ENCODE measurements at regions not wholly inside any gene's neighbourhood (a gene's known extent, or its start where the extent isn't known, plus 50 kb on each side); places are given as distances from the start of the nearest gene placed in this dataset.

DNA sequence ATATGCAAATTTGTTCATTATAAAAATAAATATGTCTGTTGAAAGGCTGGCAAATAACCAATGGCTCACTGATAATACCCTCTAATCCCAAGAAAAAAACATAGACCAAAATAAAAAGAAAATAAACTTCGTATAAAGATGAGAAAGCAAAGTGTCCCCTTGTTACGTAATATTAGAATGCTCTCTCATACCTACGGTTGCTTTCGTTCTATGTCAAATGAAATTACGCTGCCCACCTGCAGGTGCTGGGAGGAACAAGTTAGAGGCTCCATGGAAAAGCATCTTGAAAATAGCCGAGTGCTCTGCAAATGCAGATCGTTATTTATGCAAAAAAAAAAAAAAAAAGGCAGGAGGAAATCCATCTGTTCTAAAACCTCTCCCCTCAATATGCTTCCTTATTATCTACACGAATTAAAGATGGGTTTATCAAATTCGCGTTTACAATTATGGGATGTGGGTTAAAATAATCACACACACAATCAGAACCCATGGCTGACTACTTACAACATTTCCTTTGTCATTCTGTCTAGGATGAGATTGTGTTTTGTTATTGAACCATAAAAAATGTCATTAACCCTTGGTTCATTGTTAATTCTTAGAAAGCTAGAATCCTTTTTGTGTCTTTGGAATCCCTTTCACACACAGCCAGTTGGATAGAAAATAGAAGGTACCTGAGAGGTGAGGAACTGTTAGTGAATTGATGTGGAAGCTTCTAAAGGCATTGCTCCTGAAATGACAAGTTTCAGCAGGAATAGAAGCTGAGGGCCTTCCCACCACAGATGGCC, 268.6 kb downstream of the SETD4 start:
- H3K27me3 ChIP-seq (ENCODE audit: low read depth, low read length) = no peaks in the 10 kb centered on the region
- no peak overlapping the region for H3K27ac ChIP-seq (ENCODE audit: low read length)
- no peaks in the 10 kb centered on the region for H3K36me3 ChIP-seq (ENCODE audit: control insufficient read depth in 1 of 2, insufficient read depth in 2 of 2, low read length in 2 of 2)
- peaks cover 0 to under 1% of the 10 kb centered on the region in 2 donors for H3K4me1 ChIP-seq (ENCODE audit: control insufficient read depth in 1 of 2, insufficient read depth in 2 of 2, low read length in 2 of 2)
- H3K4me3 ChIP-seq (ENCODE audit: low read depth in 1 of 2, low read length in 2 of 2) = no peak overlapping the region
- H3K9me3 ChIP-seq (ENCODE audit: control insufficient read depth in 1 of 2, low read length in 2 of 2) = peaks cover 0 to 3% of the 10 kb centered on the region in 2 donors

DNA sequence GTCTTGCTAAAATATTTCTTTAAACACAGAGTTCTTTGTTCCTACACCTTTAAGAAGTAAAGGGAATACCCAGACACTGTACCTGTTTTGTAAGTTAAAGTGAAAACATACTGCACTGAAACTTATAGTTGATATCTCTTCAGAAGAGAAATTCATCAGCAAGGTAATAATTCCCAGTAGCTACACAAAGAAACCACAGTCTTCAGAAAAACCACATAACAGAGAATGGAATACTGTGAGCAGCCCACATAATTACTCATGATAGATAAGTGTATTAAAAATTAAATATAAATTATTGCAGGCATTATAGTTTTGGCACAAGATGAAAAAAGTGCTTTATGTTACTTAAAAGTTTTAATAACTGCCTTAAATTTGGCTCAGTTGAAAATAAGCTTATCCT, 276.6 kb downstream of the SETD4 start:
- Histone ChIP-seq H3K36me3 (ENCODE audit: control insufficient read depth in 1 of 2, insufficient read depth in 2 of 2, low read length in 2 of 2) (no peaks in the 10 kb centered on the region), H3K27ac (ENCODE audit: low read length) (no peak overlapping the region), H3K27me3 (ENCODE audit: low read depth, low read length) (no peaks in the 10 kb centered on the region), H3K4me3 (ENCODE audit: low read depth in 1 of 2, low read length in 2 of 2) (no peak overlapping the region), H3K9me3 (ENCODE audit: control insufficient read depth in 1 of 2, low read length in 2 of 2) (no peaks in the 10 kb centered on the region), H3K4me1 (ENCODE audit: control insufficient read depth in 1 of 2, insufficient read depth in 2 of 2, low read length in 2 of 2) (no peaks in the 10 kb centered on the region)

DNA sequence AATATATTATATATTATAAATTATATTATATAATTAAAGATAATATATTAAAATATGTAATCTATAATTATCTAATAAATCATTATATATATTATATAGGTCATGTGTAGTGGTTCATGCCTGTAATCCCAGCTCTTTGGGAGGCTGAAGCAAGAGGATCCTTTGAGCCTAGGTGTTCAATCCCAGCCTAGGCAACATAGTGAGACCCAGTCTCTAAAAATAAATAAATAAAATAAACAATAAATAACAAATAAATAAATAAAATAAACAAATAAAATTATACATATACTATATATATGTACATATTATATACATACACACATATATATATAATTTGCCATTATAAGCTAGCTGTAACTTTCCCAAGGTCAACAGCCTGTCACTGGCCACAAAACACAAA, 277.7 kb downstream of the SETD4 start:
- Histone ChIP-seq H3K4me1 (ENCODE audit: control insufficient read depth in 1 of 2, insufficient read depth in 2 of 2, low read length in 2 of 2) (no peaks in the 10 kb centered on the region), H3K36me3 (ENCODE audit: control insufficient read depth in 1 of 2, insufficient read depth in 2 of 2, low read length in 2 of 2) (no peaks in the 10 kb centered on the region)

DNA sequence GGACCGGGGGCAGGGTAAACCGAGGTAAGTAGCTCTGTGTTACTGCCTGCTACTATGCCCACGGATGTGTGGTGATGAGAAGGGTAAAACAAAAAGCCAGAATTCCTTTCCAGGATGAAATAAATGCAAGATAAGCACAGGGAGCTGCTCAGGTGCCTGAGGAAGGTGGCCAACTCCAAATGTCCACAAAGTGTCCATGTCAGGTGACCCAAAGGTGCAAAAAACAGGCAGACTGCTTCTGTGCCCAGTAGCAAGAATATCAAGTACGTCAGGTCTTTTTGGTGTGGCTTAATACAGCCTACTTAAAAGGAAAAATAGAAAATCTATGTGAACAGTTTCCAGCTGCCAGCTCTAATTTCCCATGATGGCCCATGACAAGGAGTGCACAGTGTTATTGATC, 279.3 kb downstream of the SETD4 start:
- Histone ChIP-seq H3K9me3 (ENCODE audit: control insufficient read depth in 1 of 2, low read length in 2 of 2) (no peaks in the 10 kb centered on the region), H3K4me3 (ENCODE audit: low read depth in 1 of 2, low read length in 2 of 2) (no peak overlapping the region), H3K36me3 (ENCODE audit: control insufficient read depth in 1 of 2, insufficient read depth in 2 of 2, low read length in 2 of 2) (no peaks in the 10 kb centered on the region), H3K27me3 (ENCODE audit: low read depth, low read length) (no peaks in the 10 kb centered on the region), H3K4me1 (ENCODE audit: control insufficient read depth in 1 of 2, insufficient read depth in 2 of 2, low read length in 2 of 2) (no peaks in the 10 kb centered on the region), H3K27ac (ENCODE audit: low read length) (no peak overlapping the region)

More for the DNA sequence above, 277.7 kb downstream of the SETD4 start:
- Histone ChIP-seq H3K27me3 (ENCODE audit: low read depth, low read length) (no peaks in the 10 kb centered on the region), H3K9me3 (ENCODE audit: control insufficient read depth in 1 of 2, low read length in 2 of 2) (no peaks in the 10 kb centered on the region), H3K4me3 (ENCODE audit: low read depth in 1 of 2, low read length in 2 of 2) (no peak overlapping the region), H3K27ac (ENCODE audit: low read length) (no peak overlapping the region)

- no peak overlapping the region for H3K27ac ChIP-seq (ENCODE audit: low read length)
Observed at GRCh38 chr21:35779690-35780570, 280.4 kb downstream of the SETD4 start.

DNA sequence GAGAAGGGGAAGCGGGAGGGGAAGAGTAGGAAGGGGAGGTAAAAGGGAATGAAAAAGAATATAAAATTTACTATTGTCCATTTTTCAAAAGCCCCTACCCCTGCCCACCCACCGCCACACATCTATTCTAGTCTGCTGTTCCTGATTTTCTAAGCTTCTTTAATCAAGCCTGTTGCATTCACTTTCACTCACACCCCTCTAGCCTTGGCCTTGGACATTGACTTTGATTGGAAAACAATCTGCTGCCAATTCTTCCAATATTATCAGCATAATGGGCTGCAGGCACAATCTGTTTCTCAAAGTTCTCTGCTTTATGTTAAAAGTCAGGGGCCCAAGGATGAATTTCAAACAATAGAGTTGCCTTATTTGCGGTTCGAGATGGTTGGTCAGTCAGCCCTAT, 281.2 kb downstream of the SETD4 start:
- H3K27me3 ChIP-seq (ENCODE audit: low read depth, low read length) = no peaks in the 10 kb centered on the region
- H3K9me3 ChIP-seq (ENCODE audit: control insufficient read depth in 1 of 2, low read length in 2 of 2) = no peaks in the 10 kb centered on the region
- H3K4me1 ChIP-seq (ENCODE audit: control insufficient read depth in 1 of 2, insufficient read depth in 2 of 2, low read length in 2 of 2) = no peaks in the 10 kb centered on the region
- no peak overlapping the region for H3K27ac ChIP-seq (ENCODE audit: low read length)
- H3K36me3 ChIP-seq (ENCODE audit: control insufficient read depth in 1 of 2, insufficient read depth in 2 of 2, low read length in 2 of 2) = no peaks in the 10 kb centered on the region
- H3K4me3 ChIP-seq (ENCODE audit: low read depth in 1 of 2, low read length in 2 of 2) = no peak overlapping the region

More at GRCh38 chr21:35779690-35780570, 280.4 kb downstream of the SETD4 start:
- H3K9me3 ChIP-seq (ENCODE audit: control insufficient read depth in 1 of 2, low read length in 2 of 2) = no peaks in the 10 kb centered on the region
- no peaks in the 10 kb centered on the region for H3K27me3 ChIP-seq (ENCODE audit: low read depth, low read length)
- no peaks in the 10 kb centered on the region for H3K36me3 ChIP-seq (ENCODE audit: control insufficient read depth in 1 of 2, insufficient read depth in 2 of 2, low read length in 2 of 2)
- no peaks in the 10 kb centered on the region for H3K4me1 ChIP-seq (ENCODE audit: control insufficient read depth in 1 of 2, insufficient read depth in 2 of 2, low read length in 2 of 2)
- H3K4me3 ChIP-seq (ENCODE audit: low read depth in 1 of 2, low read length in 2 of 2) = no peak overlapping the region

DNA sequence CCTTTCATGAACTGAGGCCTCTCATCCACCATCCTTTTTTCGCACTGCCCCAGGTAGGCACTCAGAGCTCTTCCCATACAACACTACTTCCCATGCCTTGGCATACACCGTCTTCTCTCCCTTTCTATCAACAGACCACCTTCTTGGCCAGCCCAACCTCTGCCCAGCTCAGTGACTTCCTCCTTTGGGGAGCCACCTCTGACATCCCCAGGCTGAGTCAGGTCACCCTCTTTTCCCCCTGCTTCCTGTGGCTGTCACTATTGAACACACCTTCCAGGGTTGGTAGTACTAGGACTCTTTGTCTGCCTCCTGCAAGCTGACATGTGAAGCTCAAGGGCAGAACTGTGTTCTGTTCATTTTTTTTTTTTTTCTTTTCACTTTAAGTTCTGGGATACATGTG, 283.2 kb downstream of the SETD4 start:
- H3K4me3 ChIP-seq (ENCODE audit: low read depth in 1 of 2, low read length in 2 of 2) = no peak overlapping the region
- H3K36me3 ChIP-seq (ENCODE audit: control insufficient read depth in 1 of 2, insufficient read depth in 2 of 2, low read length in 2 of 2) = no peaks in the 10 kb centered on the region
- no peaks in the 10 kb centered on the region for H3K4me1 ChIP-seq (ENCODE audit: control insufficient read depth in 1 of 2, insufficient read depth in 2 of 2, low read length in 2 of 2)
- no peaks in the 10 kb centered on the region for H3K9me3 ChIP-seq (ENCODE audit: control insufficient read depth in 1 of 2, low read length in 2 of 2)
- no peak overlapping the region for H3K27ac ChIP-seq (ENCODE audit: low read length)
- no peaks in the 10 kb centered on the region for H3K27me3 ChIP-seq (ENCODE audit: low read depth, low read length)

- H3K4me3 ChIP-seq (ENCODE audit: low read depth in 1 of 2, low read length in 2 of 2) = no peak overlapping the region
- H3K9me3 ChIP-seq (ENCODE audit: control insufficient read depth in 1 of 2, low read length in 2 of 2) = no peaks in the 10 kb centered on the region
- no peak overlapping the region for H3K27ac ChIP-seq (ENCODE audit: low read length)
- H3K36me3 ChIP-seq (ENCODE audit: control insufficient read depth in 1 of 2, insufficient read depth in 2 of 2, low read length in 2 of 2) = no peaks in the 10 kb centered on the region
- no peaks in the 10 kb centered on the region for H3K4me1 ChIP-seq (ENCODE audit: control insufficient read depth in 1 of 2, insufficient read depth in 2 of 2, low read length in 2 of 2)
- H3K27me3 ChIP-seq (ENCODE audit: low read depth, low read length) = no peaks in the 10 kb centered on the region
Observed at GRCh38 chr21:35775778-35776544, 284.4 kb downstream of the SETD4 start.

GRCh38 chr21:35770101-35770945, 290.0 kb downstream of the SETD4 start:
- H3K4me1 ChIP-seq (ENCODE audit: control insufficient read depth in 1 of 2, insufficient read depth in 2 of 2, low read length in 2 of 2) = no peaks in the 10 kb centered on the region
- H3K27ac ChIP-seq (ENCODE audit: low read length) = no peak overlapping the region
- no peaks in the 10 kb centered on the region for H3K9me3 ChIP-seq (ENCODE audit: control insufficient read depth in 1 of 2, low read length in 2 of 2)
- no peaks in the 10 kb centered on the region for H3K27me3 ChIP-seq (ENCODE audit: low read depth, low read length)
- no peak overlapping the region for H3K4me3 ChIP-seq (ENCODE audit: low read depth in 1 of 2, low read length in 2 of 2)
- H3K36me3 ChIP-seq (ENCODE audit: control insufficient read depth in 1 of 2, insufficient read depth in 2 of 2, low read length in 2 of 2) = no peaks in the 10 kb centered on the region

DNA sequence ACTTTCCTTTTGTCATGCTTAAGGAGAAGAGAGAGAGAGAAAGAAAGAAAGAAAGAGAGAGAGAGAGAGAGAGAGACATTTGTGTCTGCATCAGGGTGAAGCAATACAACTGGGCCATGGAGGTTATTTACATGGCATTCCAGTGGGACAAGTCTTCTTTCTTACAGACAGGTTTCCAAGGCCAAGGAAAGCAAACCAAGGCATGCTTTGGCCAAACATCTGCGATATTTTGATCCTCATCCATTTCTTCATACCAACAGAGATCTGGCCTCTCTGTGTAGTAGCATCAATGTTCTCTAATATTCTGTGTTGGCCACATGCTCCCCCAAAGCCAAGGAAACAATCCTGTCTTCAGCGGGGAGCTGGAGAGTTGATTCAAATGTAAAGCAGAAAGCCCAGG, 292.1 kb downstream of the SETD4 start:
- Histone ChIP-seq H3K4me3 (ENCODE audit: low read depth in 1 of 2, low read length in 2 of 2) (no peak overlapping the region), H3K27me3 (ENCODE audit: low read depth, low read length) (no peaks in the 10 kb centered on the region), H3K9me3 (ENCODE audit: control insufficient read depth in 1 of 2, low read length in 2 of 2) (no peaks in the 10 kb centered on the region), H3K36me3 (ENCODE audit: control insufficient read depth in 1 of 2, insufficient read depth in 2 of 2, low read length in 2 of 2) (no peaks in the 10 kb centered on the region), H3K4me1 (ENCODE audit: control insufficient read depth in 1 of 2, insufficient read depth in 2 of 2, low read length in 2 of 2) (no peaks in the 10 kb centered on the region), H3K27ac (ENCODE audit: low read length) (no peak overlapping the region)
